KBM-7 (cell line): ENCODE measurements at regions not wholly inside any gene's neighbourhood (a gene's known extent, or its start where the extent isn't known, plus 50 kb on each side); places are given as distances from the start of the nearest gene placed in this dataset.

Source experiments
- DNase-seq: peaks from one replicate; pipeline ENCODE4 v3.0.0-alpha.2; 2015
- in situ Hi-C: fragments of 300-500 bp; cut with MboI; formaldehyde crosslinking; loops from 2 replicates; pipeline ENCODE4 v1.14.3; 2020; ENCODE audit warnings: low sequenced_read_pairs, low pct_unique_long_range_greater_than_20kb, mixed read lengths

DNA sequence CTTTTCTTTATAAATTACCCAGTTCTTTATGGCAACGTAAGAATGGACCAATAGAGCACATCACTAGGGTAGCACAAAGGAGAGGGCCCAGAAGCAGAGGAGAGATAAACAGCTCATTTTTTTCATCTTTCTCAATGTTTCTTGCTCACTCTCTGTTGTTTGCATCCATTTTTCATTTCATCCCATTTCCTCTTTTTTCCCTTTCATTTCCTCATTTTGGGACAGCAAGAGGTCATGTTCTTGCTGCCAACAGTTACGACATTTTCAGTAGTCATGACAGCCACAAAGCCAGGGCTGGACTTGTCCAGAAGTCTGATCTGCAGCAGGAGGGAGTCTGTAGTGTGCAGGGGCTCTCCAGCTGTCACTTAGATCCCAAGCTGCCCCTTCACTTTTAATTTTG, 52.7 kb upstream of the CYP1B1 start:
- peak; percentile 82 for DNase-seq
- in situ Hi-C loops, result no loop called here

DNA sequence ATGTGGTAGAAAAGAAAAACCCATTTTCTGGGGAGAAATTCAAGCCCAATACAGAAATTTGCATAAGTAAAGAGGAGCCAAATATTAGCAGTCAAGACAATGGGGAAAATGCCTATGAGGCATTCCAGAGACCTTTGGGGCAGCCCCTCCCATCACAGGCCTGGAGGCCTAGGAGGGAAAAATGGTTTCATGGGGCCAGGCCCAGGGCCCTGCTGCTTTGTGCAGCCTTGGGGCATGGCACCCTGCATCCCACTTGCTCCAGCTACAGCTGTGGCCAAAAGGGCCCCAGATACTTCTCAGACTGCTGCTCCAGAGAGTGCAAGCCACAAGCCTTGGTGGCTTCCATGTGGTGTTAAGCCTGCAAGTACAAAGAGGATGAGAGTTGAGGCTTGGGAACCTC, 51.3 kb upstream of the CYP1B1 start:
- in situ Hi-C loops, result no loop called here
- no peak for DNase-seq

DNA sequence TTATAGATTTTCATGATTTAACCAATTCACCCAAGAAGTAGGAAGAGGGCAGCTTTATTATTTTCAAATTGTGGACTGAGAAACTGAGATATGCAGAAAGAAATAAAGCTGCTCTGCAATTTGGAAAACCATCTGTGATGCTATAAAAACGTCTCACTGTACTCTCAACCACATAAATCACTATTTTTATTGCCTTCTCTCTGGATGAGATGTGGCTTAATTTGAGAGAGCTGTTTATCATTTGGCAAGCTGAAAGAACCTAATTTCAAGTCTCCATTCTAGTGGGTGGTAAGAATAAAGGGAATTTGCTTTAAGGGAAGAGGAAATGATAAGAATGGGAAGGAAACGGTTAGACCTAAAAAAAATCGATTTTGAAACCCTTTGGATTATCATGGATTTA, 49.9 kb upstream of the CYP1B1 start:
- in situ Hi-C loops, result no loop called here

More for the DNA sequence above, 49.9 kb upstream of the CYP1B1 start:
- DNase-seq, result no peak
